Tibial artery (tissue), 4 donors: ENCODE measurements at regions not wholly inside any gene's neighbourhood (a gene's known extent, or its start where the extent isn't known, plus 50 kb on each side); places are given as distances from the start of the nearest gene placed in this dataset.

Experiments
- DNase-seq, 2 donors: peaks; one replicate each; pipeline ENCODE4 v3.0.0-alpha.2; 2019
- H3K27ac ChIP-seq, 2 donors: fragments of 200-600 bp; sonication (generic) in 1 of 2; 1 replicate in 1 of 2; 2 replicates in 1 of 2; pipeline ENCODE4 v1.5.1; 2018 to 2019; ENCODE audit warnings: mild to moderate bottlenecking in 1 of 2
- H3K27me3 ChIP-seq, 2 donors: fragments of 200-600 bp; sonication (generic) in 1 of 2; one replicate each; pipeline versions ENCODE4 v1.5.1 to v1.6.0; 2016 to 2019
- H3K36me3 ChIP-seq, 3 donors: fragments of 200-600 bp; sonication (generic) in 2 of 3; one replicate each; pipeline ENCODE4 v1.5.1; 2016 to 2019; ENCODE audit warnings: mild to moderate bottlenecking in 2 of 3
- H3K4me1 ChIP-seq, 4 donors: fragments of 200-600 bp; sonication (generic) in 2 of 4; 1 replicate in 3 of 4; 2 replicates in 1 of 4; pipeline ENCODE4 v1.5.1; 2016 to 2019
- H3K4me3 ChIP-seq, 2 donors: fragments of 200-600 bp; sonication (generic) in 1 of 2; 1 replicate in 1 of 2; 2 replicates in 1 of 2; pipeline ENCODE4 v1.5.1; 2018 to 2019; ENCODE audit warnings: mild to moderate bottlenecking in 2 of 2
- H3K9me3 ChIP-seq, 3 donors: fragments of 200-600 bp; sonication (generic) in 1 of 3; one replicate each; pipeline ENCODE4 v1.5.1; 2016 to 2019
- intact Hi-C: fragments of 100-400 bp; cut with DNase I; formaldehyde crosslinking; loops from one replicate; pipeline ENCODE4 v1.15.0; 2023; ENCODE audit warnings: low total_unique reads
- TF ChIP-seq, protein P1 (sequence below), 2 experiments: fragments of 200-600 bp in 1 of 2; fragments of 450-650 bp in 1 of 2; IDR thresholded peaks; one replicate each; pipeline ENCODE4 v1.5.1; 2017 to 2019; ENCODE audit warnings: antibody characterized with exemption in 2 of 2, mild to moderate bottlenecking in 1 of 2, moderate library complexity in 1 of 2

DNA sequence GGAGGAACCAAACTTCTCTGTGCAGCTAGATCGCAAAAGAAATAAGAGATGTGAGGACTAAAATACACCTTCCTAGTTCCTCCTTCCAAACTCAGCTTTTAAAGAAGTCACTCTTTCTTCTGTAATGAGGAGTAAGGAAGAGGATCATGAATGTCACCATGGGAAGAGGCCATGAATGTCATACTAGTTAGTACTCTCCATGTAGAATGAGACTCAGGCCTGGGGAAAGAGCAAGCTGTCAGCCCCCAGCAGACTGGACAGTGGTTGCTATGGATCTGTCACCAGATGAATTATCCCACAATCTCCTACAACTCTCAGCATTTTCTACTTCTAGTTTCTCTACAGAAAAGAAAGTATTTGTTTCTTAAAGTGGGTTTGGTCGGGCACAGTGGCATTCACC is 57.1 kb upstream of the PRDM8 start:
- H3K4me1 ChIP-seq = no peaks in the 10 kb centered on the region
- H3K36me3 ChIP-seq = no peaks in the 10 kb centered on the region
- no peaks in the 10 kb centered on the region for H3K9me3 ChIP-seq
- H3K27ac ChIP-seq = no peak overlapping the region
- intact Hi-C loops = no loop called here
- H3K4me3 ChIP-seq = no peak overlapping the region
- no peak for DNase-seq
- H3K27me3 ChIP-seq = no peaks in the 10 kb centered on the region
- TF ChIP-seq, protein P1, sequence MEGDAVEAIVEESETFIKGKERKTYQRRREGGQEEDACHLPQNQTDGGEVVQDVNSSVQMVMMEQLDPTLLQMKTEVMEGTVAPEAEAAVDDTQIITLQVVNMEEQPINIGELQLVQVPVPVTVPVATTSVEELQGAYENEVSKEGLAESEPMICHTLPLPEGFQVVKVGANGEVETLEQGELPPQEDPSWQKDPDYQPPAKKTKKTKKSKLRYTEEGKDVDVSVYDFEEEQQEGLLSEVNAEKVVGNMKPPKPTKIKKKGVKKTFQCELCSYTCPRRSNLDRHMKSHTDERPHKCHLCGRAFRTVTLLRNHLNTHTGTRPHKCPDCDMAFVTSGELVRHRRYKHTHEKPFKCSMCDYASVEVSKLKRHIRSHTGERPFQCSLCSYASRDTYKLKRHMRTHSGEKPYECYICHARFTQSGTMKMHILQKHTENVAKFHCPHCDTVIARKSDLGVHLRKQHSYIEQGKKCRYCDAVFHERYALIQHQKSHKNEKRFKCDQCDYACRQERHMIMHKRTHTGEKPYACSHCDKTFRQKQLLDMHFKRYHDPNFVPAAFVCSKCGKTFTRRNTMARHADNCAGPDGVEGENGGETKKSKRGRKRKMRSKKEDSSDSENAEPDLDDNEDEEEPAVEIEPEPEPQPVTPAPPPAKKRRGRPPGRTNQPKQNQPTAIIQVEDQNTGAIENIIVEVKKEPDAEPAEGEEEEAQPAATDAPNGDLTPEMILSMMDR (IDR thresholded peaks at IDR 0.05) = no peak

DNA sequence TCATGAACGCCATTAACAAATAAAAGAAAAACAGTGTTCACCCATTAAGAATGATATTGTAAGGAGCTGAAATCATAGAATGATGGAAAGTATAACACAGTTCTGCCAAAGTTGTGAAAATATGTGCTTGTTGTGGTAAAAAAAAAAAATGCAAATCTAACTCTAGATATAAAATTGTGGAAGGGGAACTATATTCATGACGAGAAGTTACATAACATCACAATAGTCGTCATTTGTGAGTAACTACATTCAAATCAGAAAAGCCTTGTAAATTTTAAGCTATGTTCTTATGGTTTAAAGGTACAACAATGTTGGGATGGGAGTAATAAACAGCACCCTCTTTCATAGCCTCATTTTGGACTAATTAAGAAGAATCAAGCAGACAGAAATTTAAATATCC is 57.6 kb upstream of the PRDM8 start:
- intact Hi-C loops = no loop called here
- Histone ChIP-seq H3K9me3 (no peaks in the 10 kb centered on the region), H3K27ac (no peak overlapping the region), H3K4me3 (no peak overlapping the region), H3K36me3 (no peaks in the 10 kb centered on the region), H3K27me3 (no peaks in the 10 kb centered on the region), H3K4me1 (no peaks in the 10 kb centered on the region)
- TF ChIP-seq, protein P1 (IDR thresholded peaks at IDR 0.05) = no peak
- DNase-seq = no peak

DNA sequence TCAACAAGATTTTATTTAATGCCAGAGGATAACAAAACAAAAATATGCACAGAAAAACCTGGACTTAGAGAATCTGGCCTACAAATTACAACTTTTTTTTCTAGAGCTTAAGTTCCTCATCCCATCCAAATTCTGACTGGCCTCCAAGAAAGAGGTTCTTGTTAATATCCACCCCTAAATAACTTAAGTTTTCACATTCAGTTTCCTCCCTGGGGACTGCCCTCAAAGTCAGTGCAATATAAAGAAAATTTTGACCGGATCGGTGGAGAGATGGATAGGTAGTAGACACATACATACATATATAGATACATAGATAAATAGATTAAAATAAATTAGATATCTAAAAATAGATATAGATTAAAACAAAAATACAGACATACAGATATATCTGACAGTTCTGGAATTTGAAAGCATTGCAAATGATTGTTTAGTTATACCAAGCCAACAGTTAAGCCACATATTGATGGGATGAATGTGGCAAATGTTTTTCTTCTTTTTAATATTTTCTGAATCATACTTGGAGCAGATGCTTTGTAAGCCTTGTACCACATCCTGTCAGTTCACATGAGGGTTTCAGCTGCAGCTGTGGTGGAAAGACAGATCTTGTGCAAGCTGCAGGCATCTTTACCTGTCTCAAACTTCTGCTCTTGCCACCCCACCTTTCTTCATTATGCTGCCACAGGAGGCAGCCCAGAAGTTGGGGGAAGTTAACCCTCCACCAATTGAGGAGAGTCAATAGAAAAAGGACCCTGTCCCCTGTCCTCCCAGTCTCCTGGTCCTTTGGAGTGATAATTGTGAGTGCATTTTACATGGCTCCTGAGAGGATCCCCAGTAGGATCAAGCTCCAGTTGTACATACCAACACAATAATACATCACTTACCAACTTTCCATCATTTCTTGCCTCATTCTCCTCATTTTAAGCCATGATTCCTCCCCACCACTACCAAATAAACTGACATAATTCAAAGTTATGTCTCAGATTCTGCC is 58.5 kb upstream of the PRDM8 start:
- Histone ChIP-seq H3K9me3 (no peaks in the 10 kb centered on the region), H3K27ac (no peak overlapping the region), H3K36me3 (no peaks in the 10 kb centered on the region), H3K27me3 (no peaks in the 10 kb centered on the region), H3K4me1 (no peaks in the 10 kb centered on the region), H3K4me3 (no peak overlapping the region)
- intact Hi-C loops = no loop called here
- no peak for DNase-seq
- TF ChIP-seq, protein P1 (IDR thresholded peaks at IDR 0.05) = no peak

DNA sequence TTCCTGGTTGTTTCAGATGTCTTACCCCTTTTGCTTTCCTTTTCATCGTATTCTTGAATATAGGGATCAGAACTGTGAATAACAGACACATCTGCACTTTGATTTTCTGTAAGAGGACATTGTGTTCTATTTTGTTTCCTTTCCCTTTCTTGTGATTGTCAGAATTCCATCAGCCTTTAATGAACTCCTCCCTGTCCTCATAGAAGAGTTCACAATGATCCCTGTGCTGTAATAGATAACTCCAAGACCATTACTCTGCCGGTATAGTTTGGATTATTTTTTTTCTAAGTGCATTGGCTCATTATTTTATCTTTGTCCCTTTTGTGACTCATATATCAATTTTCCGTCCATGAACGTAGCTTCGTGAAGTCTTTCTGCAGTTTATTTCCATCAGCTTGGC is 59.7 kb upstream of the PRDM8 start:
- no peaks in the 10 kb centered on the region for H3K9me3 ChIP-seq
- H3K4me3 ChIP-seq = no peak overlapping the region
- H3K4me1 ChIP-seq = no peaks in the 10 kb centered on the region
- TF ChIP-seq, protein P1 (IDR thresholded peaks at IDR 0.05) = no peak
- DNase-seq = no peak
- H3K27ac ChIP-seq = no peak overlapping the region
- H3K36me3 ChIP-seq = no peaks in the 10 kb centered on the region
- H3K27me3 ChIP-seq = no peaks in the 10 kb centered on the region
- intact Hi-C loops = no loop called here

DNA sequence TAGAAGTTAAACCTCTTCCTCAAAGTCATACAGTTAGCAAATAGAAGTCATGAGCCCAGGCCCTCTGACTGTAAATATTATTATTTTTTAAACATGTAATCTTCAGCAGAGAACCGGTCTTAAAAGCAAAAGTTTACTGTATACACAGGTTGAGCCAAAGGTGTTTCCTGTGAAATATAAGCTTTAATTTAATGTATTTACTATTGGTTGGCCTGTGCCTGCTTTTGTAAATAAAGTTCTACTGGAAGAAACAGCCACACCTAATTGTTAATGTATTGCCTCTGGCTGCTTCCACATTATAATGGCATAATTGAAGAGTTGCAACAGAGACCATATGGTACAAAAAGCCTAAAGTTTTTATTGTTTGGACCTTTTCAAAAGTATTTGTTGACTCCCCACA is 61.0 kb upstream of the PRDM8 start:
- no peak for DNase-seq
- Histone ChIP-seq H3K27me3 (no peaks in the 10 kb centered on the region), H3K4me3 (no peak overlapping the region), H3K4me1 (no peaks in the 10 kb centered on the region), H3K36me3 (no peaks in the 10 kb centered on the region), H3K9me3 (no peaks in the 10 kb centered on the region), H3K27ac (no peak overlapping the region)
- intact Hi-C loops = no loop called here
- TF ChIP-seq, protein P1 (IDR thresholded peaks at IDR 0.05) = no peak
